DND-41 (cell line): ENCODE measurements at regions not wholly inside any gene's neighbourhood (a gene's known extent, or its start where the extent isn't known, plus 50 kb on each side); places are given as distances from the start of the nearest gene placed in this dataset.

ENCODE experiments used
- ATAC-seq: fragments of 200-7000 bp; cut with Tn5 transposase; 3 replicates; pipeline ENCODE4 v1.9.1; 2021; ENCODE audit warnings: low read depth; ENCODE audit not compliant: insufficient read depth
- DNase-seq: peaks from one replicate; pipeline ENCODE4 v3.0.0-alpha.2; 2020
- H2AFZ ChIP-seq: 2 replicates; pipeline ENCODE4 v1.6.0; 2012; ENCODE audit warnings: low read depth, low read length
- H3K27ac ChIP-seq: 2 replicates; pipeline ENCODE4 v1.5.1; 2012; ENCODE audit warnings: low read length, inconsistent platforms
- H3K27me3 ChIP-seq: fragments of 200-600 bp; sonication (generic); 2 replicates; pipeline ENCODE4 v1.6.0; 2012; ENCODE audit warnings: low read length, mild to moderate bottlenecking, inconsistent platforms; ENCODE audit not compliant: insufficient read depth, poor library complexity
- H3K36me3 ChIP-seq: 2 replicates; pipeline ENCODE4 v1.5.1; 2012; ENCODE audit warnings: low read length, inconsistent platforms; ENCODE audit not compliant: insufficient read depth
- H3K4me1 ChIP-seq: 2 replicates; pipeline ENCODE4 v1.5.1; 2012; ENCODE audit warnings: mild to moderate bottlenecking, low read length; ENCODE audit not compliant: insufficient read depth
- H3K4me2 ChIP-seq: 2 replicates; pipeline ENCODE4 v1.6.0; 2012; ENCODE audit warnings: mild to moderate bottlenecking, moderate library complexity, low read length, inconsistent platforms; ENCODE audit not compliant: insufficient read depth
- H3K4me3 ChIP-seq, 2 experiments: fragments of 200-600 bp in 1 of 2; shearing (Covaris generic) in 1 of 2; 2 replicates each; pipeline ENCODE4 v1.5.1; 2012 to 2016; ENCODE audit warnings: inconsistent platforms in 2 of 2, low read length in 2 of 2, mild to moderate bottlenecking in 2 of 2, low read depth in 1 of 2, moderate library complexity in 1 of 2
- H3K79me2 ChIP-seq: 2 replicates; pipeline ENCODE4 v1.6.0; 2012; ENCODE audit warnings: low read length, inconsistent platforms; ENCODE audit not compliant: insufficient read depth
- H3K9ac ChIP-seq: 2 replicates; pipeline ENCODE4 v1.6.0; 2012; ENCODE audit warnings: low read depth, mild to moderate bottlenecking, inconsistent platforms, low read length, moderate library complexity
- H3K9me3 ChIP-seq: 2 replicates; pipeline ENCODE4 v1.5.1; 2012; ENCODE audit warnings: low read length, moderate library complexity, mild to moderate bottlenecking, inconsistent platforms; ENCODE audit not compliant: insufficient read depth, severe bottlenecking
- H4K20me1 ChIP-seq: 2 replicates; pipeline ENCODE4 v1.6.0; 2012; ENCODE audit warnings: low read length; ENCODE audit not compliant: insufficient read depth
- EZH2 ChIP-seq: IDR thresholded peaks from 3 replicates; pipeline ENCODE4 v1.6.1; 2012; ENCODE audit warnings: borderline replicate concordance, low read depth, mild to moderate bottlenecking, moderate library complexity, low read length, inconsistent platforms; ENCODE audit not compliant: severe bottlenecking
- TF ChIP-seq, protein P1 (sequence below): IDR thresholded peaks from 2 replicates; pipeline ENCODE4 v1.5.1; 2012; ENCODE audit warnings: borderline replicate concordance, low read length, moderate library complexity, mild to moderate bottlenecking; ENCODE audit not compliant: poor library complexity, severe bottlenecking; ENCODE audit errors: extremely low read depth

DNA sequence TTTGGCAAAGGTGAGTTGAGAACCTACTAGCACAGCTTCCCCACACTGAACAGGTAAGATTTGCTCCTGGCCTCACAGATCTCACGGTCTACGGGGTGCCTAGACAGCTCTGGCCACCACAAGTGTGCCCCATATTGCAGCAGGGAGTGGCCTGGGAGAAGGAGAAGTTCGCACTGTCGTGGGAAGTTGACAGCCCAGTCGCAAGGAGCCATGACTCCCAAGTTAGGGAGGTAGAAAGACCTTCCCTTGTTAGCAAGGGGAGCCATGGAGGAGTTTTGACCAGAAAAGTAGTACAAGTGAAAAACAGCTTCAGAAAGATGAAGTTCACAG lies 316.3 kb downstream of the BCL11B start:
- Histone ChIP-seq H4K20me1 (no peaks in the 10 kb centered on the region), H3K4me3 (no peak overlapping the region), H3K27ac (no peak overlapping the region), H3K9ac (no peak overlapping the region), H3K4me2 (no peak overlapping the region), H2AFZ (no peak overlapping the region), H3K79me2 (no peaks in the 10 kb centered on the region), H3K4me1 (no peaks in the 10 kb centered on the region), H3K27me3 (no peaks in the 10 kb centered on the region), H3K36me3 (no peaks in the 10 kb centered on the region), H3K9me3 (no peaks in the 10 kb centered on the region)
- TF ChIP-seq EZH2, result no peak
- TF ChIP-seq, protein P1, sequence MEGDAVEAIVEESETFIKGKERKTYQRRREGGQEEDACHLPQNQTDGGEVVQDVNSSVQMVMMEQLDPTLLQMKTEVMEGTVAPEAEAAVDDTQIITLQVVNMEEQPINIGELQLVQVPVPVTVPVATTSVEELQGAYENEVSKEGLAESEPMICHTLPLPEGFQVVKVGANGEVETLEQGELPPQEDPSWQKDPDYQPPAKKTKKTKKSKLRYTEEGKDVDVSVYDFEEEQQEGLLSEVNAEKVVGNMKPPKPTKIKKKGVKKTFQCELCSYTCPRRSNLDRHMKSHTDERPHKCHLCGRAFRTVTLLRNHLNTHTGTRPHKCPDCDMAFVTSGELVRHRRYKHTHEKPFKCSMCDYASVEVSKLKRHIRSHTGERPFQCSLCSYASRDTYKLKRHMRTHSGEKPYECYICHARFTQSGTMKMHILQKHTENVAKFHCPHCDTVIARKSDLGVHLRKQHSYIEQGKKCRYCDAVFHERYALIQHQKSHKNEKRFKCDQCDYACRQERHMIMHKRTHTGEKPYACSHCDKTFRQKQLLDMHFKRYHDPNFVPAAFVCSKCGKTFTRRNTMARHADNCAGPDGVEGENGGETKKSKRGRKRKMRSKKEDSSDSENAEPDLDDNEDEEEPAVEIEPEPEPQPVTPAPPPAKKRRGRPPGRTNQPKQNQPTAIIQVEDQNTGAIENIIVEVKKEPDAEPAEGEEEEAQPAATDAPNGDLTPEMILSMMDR, result no peak
- no peak for ATAC-seq
- DNase-seq, result no peak

DNA sequence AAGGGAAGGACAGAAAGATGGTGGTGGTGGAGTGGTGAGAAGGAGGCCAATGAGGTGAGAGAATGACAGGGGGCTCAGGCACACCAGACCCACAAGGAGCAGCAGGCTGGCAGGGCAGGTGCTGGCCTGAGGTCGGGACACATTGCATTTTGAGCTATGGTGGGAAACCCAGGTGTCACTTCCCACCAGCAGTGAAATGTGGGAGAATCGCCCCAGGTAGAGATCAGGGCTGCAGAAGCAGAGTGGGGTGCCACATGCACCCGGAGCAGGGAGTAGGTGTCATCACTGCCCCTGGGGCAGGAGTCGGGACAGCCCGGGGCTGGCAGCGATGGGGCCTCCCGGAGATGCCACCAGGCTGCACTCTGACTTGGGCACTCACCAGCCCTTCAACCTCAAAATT lies 315.8 kb downstream of the BCL11B start:
- Histone ChIP-seq H3K36me3 (no peaks in the 10 kb centered on the region), H3K4me2 (no peak overlapping the region), H3K27ac (no peak overlapping the region), H2AFZ (no peak overlapping the region), H3K27me3 (no peaks in the 10 kb centered on the region), H3K9ac (no peak overlapping the region), H4K20me1 (no peaks in the 10 kb centered on the region), H3K79me2 (no peaks in the 10 kb centered on the region), H3K9me3 (no peaks in the 10 kb centered on the region), H3K4me3 (no peak overlapping the region), H3K4me1 (no peaks in the 10 kb centered on the region)
- ATAC-seq, result no peak
- TF ChIP-seq, protein P1, result no peak
- TF ChIP-seq EZH2, result no peak
- no peak for DNase-seq

DNA sequence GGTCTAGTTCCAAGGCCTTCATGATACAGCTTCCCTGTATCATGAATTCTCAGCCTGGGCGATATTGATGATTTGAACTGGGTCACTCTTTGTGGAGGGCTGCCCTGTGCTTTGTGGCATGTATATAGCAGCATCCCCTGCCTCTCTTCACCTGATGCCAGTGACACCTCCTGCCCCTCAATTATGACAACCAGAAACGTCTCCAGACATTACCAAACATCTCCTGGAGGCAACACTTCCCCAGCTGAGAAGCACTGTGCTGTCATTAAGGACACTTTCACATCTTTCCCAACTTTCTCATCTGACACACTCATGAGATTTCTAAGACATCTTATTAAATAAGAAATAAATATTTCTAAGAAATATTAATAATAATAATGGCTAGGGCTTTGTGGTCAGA lies 315.3 kb downstream of the BCL11B start:
- no peak for ATAC-seq
- no peaks in the 10 kb centered on the region for H3K9me3 ChIP-seq
- TF ChIP-seq, protein P1, result no peak
- TF ChIP-seq EZH2, result no peak
- H3K4me1 ChIP-seq, result no peaks in the 10 kb centered on the region
- H3K36me3 ChIP-seq, result no peaks in the 10 kb centered on the region
- H2AFZ ChIP-seq, result no peak overlapping the region
- H3K27me3 ChIP-seq, result no peaks in the 10 kb centered on the region
- no peak overlapping the region for H3K4me2 ChIP-seq
- no peaks in the 10 kb centered on the region for H3K79me2 ChIP-seq
- H4K20me1 ChIP-seq, result no peaks in the 10 kb centered on the region
- no peak for DNase-seq
- no peak overlapping the region for H3K9ac ChIP-seq
- H3K27ac ChIP-seq, result no peak overlapping the region
- H3K4me3 ChIP-seq, result no peak overlapping the region

DNA sequence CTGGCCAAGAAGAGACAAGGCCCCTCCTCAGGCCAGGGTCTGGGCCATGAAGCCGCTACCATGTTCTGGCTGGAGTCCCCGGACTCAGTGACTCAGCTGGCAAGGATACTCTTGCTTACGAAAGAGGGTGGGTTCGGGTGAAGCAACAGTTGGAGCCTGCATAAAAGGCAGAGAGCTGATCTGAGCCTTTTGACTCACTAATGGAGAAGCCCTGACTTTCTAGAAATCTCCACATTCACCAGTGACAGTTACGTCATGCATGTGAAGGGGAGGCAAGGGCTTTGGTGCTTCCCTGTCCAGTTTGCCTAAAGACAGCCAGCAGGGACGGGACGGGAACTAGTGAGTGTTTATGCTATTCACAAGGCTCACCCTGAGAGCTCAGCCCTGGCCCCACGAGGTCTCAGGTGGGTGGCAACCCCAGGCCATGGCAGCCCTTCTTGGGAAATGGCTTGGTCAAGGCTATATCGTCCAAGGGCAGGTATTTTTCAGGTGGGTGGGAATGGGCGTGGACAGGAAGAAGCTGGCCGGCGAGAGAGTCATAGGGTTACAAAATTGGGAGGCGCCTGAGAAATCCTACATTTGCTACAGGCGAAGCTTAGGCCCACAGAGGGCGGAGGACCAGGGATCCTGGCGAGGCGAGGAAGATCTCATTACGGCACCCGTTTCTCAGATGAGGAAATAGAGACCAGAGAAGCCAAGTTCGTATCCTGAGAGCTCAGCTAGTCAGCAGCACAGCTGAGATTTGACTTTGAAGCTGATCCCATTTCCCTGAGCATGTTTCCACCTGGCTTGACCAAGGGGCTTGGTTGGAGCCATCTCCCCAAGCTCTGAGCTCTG lies 314.6 kb downstream of the BCL11B start:
- TF ChIP-seq, protein P1, result no peak
- ATAC-seq (no peak), DNase-seq (no peak)
- Histone ChIP-seq H4K20me1 (no peaks in the 10 kb centered on the region), H3K36me3 (no peaks in the 10 kb centered on the region), H3K9me3 (no peaks in the 10 kb centered on the region), H2AFZ (no peak overlapping the region), H3K4me1 (no peaks in the 10 kb centered on the region), H3K27ac (no peak overlapping the region), H3K79me2 (no peaks in the 10 kb centered on the region), H3K9ac (no peak overlapping the region), H3K4me2 (no peak overlapping the region), H3K4me3 (no peak overlapping the region), H3K27me3 (no peaks in the 10 kb centered on the region)
